Mesodermal cell (in vitro differentiated cells): ENCODE measurements at regions not wholly inside any gene's neighbourhood (a gene's known extent, or its start where the extent isn't known, plus 50 kb on each side); places are given as distances from the start of the nearest gene placed in this dataset.

ENCODE experiments used
- H3K27ac ChIP-seq: 2 replicates; pipeline ENCODE4 v1.7.0; 2013; ENCODE audit warnings: mild to moderate bottlenecking, low read depth, low read length, moderate library complexity; ENCODE audit not compliant: severe bottlenecking
- H3K36me3 ChIP-seq: 2 replicates; pipeline ENCODE4 v1.7.1; 2013; ENCODE audit warnings: mild to moderate bottlenecking, low read length, moderate library complexity; ENCODE audit not compliant: control insufficient read depth, insufficient read depth
- H3K4me1 ChIP-seq: one replicate; pipeline ENCODE4 v1.7.1; 2013; ENCODE audit warnings: mild to moderate bottlenecking, low read length; ENCODE audit not compliant: insufficient read depth, control insufficient read depth, poor library complexity, severe bottlenecking
- H3K4me3 ChIP-seq: 2 replicates; pipeline ENCODE4 v1.7.0; 2013; ENCODE audit warnings: low read length, control low read depth, mild to moderate bottlenecking; ENCODE audit not compliant: insufficient read depth, poor library complexity, severe bottlenecking; ENCODE audit errors: extremely low read depth
- H3K9me3 ChIP-seq: 2 replicates; pipeline ENCODE4 v1.7.1; 2013; ENCODE audit warnings: mild to moderate bottlenecking, low read length, moderate library complexity; ENCODE audit not compliant: control insufficient read depth
- WGBS, 2 experiments: methylation state at CpG; one replicate each; pipeline ENCODE4 v1.1.5; 2013; ENCODE audit warnings: missing lambda C conversion rate in 2 of 2; ENCODE audit not compliant: insufficient coverage in 2 of 2; 5-methylcytosine and 5-hydroxymethylcytosine counted together

- no peaks in the 10 kb centered on the region for H3K4me1 ChIP-seq
- H3K4me3 ChIP-seq: no peak overlapping the region
- H3K27ac ChIP-seq: no peak overlapping the region
- H3K36me3 ChIP-seq: no peaks in the 10 kb centered on the region
- H3K9me3 ChIP-seq: peaks cover 12% of the 10 kb centered on the region
- 71 to 75% methylated on average over 1 to 2 of the region's 5 CpGs for WGBS, 2 experiments
Observed at GRCh38 chr7:68917041-68917651, 681.1 kb upstream of the AUTS2 start.

GRCh38 chr7:68918621-68919020 is 679.7 kb upstream of the AUTS2 start:
- Histone ChIP-seq H3K4me3 (no peak overlapping the region), H3K36me3 (no peaks in the 10 kb centered on the region), H3K27ac (no peak overlapping the region), H3K9me3 (peaks cover 12% of the 10 kb centered on the region), H3K4me1 (no peaks in the 10 kb centered on the region)
- WGBS, 2 experiments: 83 to 100% methylated on average over 2 of the region's 2 CpGs

- H3K36me3 ChIP-seq: no peaks in the 10 kb centered on the region
- no peak overlapping the region for H3K4me3 ChIP-seq
- 94 to 100% methylated on average over 4 to 5 of the region's 8 CpGs for WGBS, 2 experiments
- H3K4me1 ChIP-seq: no peaks in the 10 kb centered on the region
- no peak overlapping the region for H3K27ac ChIP-seq
- peaks cover 6% of the 10 kb centered on the region for H3K9me3 ChIP-seq
Observed at GRCh38 chr7:68922850-68923249, 675.4 kb upstream of the AUTS2 start.

GRCh38 chr7:68925241-68925640 is 673.0 kb upstream of the AUTS2 start:
- no peaks in the 10 kb centered on the region for H3K36me3 ChIP-seq

GRCh38 chr7:68929781-68930261 is 668.5 kb upstream of the AUTS2 start:
- no peaks in the 10 kb centered on the region for H3K9me3 ChIP-seq
- WGBS, 2 experiments: 88 to 94% methylated on average over 6 of the region's 6 CpGs
- no peaks in the 10 kb centered on the region for H3K4me1 ChIP-seq
- no peak overlapping the region for H3K4me3 ChIP-seq
- no peaks in the 10 kb centered on the region for H3K36me3 ChIP-seq
- H3K27ac ChIP-seq: no peak overlapping the region

More at GRCh38 chr7:68925241-68925640, 673.0 kb upstream of the AUTS2 start:
- WGBS, 2 experiments: 88 to 92% methylated on average over 5 of the region's 6 CpGs
- Histone ChIP-seq H3K27ac (no peak overlapping the region), H3K4me1 (no peaks in the 10 kb centered on the region), H3K9me3 (peaks cover 1% of the 10 kb centered on the region), H3K4me3 (no peak overlapping the region)

- H3K36me3 ChIP-seq: no peaks in the 10 kb centered on the region
- no peaks in the 10 kb centered on the region for H3K9me3 ChIP-seq
- 85% methylated on average over 9 of the region's 10 CpGs for WGBS, 2 experiments
- H3K4me3 ChIP-seq: no peak overlapping the region
- H3K27ac ChIP-seq: no peak overlapping the region
- H3K4me1 ChIP-seq: no peaks in the 10 kb centered on the region
Observed at GRCh38 chr7:68936471-68937035, 661.7 kb upstream of the AUTS2 start.

- H3K36me3 ChIP-seq: no peaks in the 10 kb centered on the region
- 90 to 100% methylated on average over 2 to 3 of the region's 4 CpGs for WGBS, 2 experiments
- H3K9me3 ChIP-seq: no peaks in the 10 kb centered on the region
- no peak overlapping the region for H3K4me3 ChIP-seq
- no peaks in the 10 kb centered on the region for H3K4me1 ChIP-seq
- no peak overlapping the region for H3K27ac ChIP-seq
Observed at GRCh38 chr7:68938151-68938550, 660.1 kb upstream of the AUTS2 start.

- Histone ChIP-seq H3K36me3 (no peaks in the 10 kb centered on the region), H3K4me1 (no peaks in the 10 kb centered on the region), H3K4me3 (no peak overlapping the region), H3K27ac (no peak overlapping the region), H3K9me3 (no peaks in the 10 kb centered on the region)
Observed at GRCh38 chr7:68943786-68944185, 654.5 kb upstream of the AUTS2 start.

GRCh38 chr7:68955656-68956055 is 642.6 kb upstream of the AUTS2 start:
- Histone ChIP-seq H3K4me1 (no peaks in the 10 kb centered on the region), H3K9me3 (no peaks in the 10 kb centered on the region), H3K4me3 (no peak overlapping the region), H3K27ac (no peak overlapping the region), H3K36me3 (no peaks in the 10 kb centered on the region)
- 85 to 86% methylated on average over 3 of the region's 4 CpGs for whole genome bisulfite sequencing, 2 experiments

GRCh38 chr7:68958571-68958970 is 639.7 kb upstream of the AUTS2 start:
- Histone ChIP-seq H3K36me3 (no peaks in the 10 kb centered on the region), H3K4me3 (no peak overlapping the region), H3K4me1 (no peaks in the 10 kb centered on the region), H3K9me3 (peaks cover 9% of the 10 kb centered on the region), H3K27ac (no peak overlapping the region)
- WGBS, 2 experiments: 100% methylated on average over 2 of the region's 2 CpGs; no CpG with 5 or more reads in 1 of the 2 experiments

GRCh38 chr7:68963552-68963951 is 634.7 kb upstream of the AUTS2 start:
- H3K4me3 ChIP-seq: no peak overlapping the region
- H3K27ac ChIP-seq: peak overlapping the region; percentile 62
- peaks cover 5% of the 10 kb centered on the region for H3K4me1 ChIP-seq
- H3K36me3 ChIP-seq: no peaks in the 10 kb centered on the region
- 41 to 47% methylated on average over 4 of the region's 4 CpGs for WGBS, 2 experiments
- H3K9me3 ChIP-seq: peaks cover 9% of the 10 kb centered on the region
